ENCODE measurements at regions not wholly inside any gene's neighbourhood (a gene's known extent, or its start where the extent isn't known, plus 50 kb on each side); places are given as distances from the start of the nearest gene placed in this dataset.

DNA sequence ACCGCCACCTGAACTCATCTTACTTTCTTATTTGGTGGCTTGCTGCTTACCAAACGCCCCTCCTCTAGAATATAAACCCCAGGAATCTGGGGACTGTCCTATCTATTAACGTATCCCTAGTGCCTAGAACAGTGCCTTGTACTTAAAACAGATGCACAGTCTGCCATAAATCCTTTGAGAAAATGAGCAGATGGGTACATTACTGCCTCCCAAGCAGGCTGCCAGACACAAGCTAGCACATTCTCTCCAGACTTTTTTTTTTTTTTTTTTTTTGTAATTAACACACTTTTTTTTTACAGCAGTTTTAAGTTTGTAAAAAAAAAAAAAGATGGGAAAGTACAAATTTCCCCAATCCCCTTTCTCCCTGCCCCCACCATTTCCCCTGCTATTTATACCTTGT is 57.3 kb upstream of the RPL38 start:
- no peak overlapping the region for H3K4me3 ChIP-seq (replicated peaks; ENCODE audit: low read depth, low read length)
- TF ChIP-seq, protein P1, sequence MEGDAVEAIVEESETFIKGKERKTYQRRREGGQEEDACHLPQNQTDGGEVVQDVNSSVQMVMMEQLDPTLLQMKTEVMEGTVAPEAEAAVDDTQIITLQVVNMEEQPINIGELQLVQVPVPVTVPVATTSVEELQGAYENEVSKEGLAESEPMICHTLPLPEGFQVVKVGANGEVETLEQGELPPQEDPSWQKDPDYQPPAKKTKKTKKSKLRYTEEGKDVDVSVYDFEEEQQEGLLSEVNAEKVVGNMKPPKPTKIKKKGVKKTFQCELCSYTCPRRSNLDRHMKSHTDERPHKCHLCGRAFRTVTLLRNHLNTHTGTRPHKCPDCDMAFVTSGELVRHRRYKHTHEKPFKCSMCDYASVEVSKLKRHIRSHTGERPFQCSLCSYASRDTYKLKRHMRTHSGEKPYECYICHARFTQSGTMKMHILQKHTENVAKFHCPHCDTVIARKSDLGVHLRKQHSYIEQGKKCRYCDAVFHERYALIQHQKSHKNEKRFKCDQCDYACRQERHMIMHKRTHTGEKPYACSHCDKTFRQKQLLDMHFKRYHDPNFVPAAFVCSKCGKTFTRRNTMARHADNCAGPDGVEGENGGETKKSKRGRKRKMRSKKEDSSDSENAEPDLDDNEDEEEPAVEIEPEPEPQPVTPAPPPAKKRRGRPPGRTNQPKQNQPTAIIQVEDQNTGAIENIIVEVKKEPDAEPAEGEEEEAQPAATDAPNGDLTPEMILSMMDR (IDR thresholded peaks at IDR 0.05; ENCODE audit: low read depth, low read length, missing control alignments): no peak
- no peak for DNase-seq (ENCODE audit: extremely low read depth, low read depth)

- TF ChIP-seq, protein P1 (IDR thresholded peaks at IDR 0.05; ENCODE audit: low read depth, low read length, missing control alignments): no peak
- no peak for DNase-seq (ENCODE audit: extremely low read depth, low read depth)
These were observed 56.2 kb upstream of the RPL38 start for GRCh38 chr17:74147056-74147835.

GRCh38 chr17:74147966-74148365 is 55.5 kb upstream of the RPL38 start:
- DNase-seq (ENCODE audit: extremely low read depth, low read depth): no peak
- no peak overlapping the region for H3K4me3 ChIP-seq (replicated peaks; ENCODE audit: low read depth, low read length)
- TF ChIP-seq, protein P1 (IDR thresholded peaks at IDR 0.05; ENCODE audit: low read depth, low read length, missing control alignments): no peak

More at GRCh38 chr17:74147056-74147835, 56.2 kb upstream of the RPL38 start:
- H3K4me3 ChIP-seq (replicated peaks; ENCODE audit: low read depth, low read length): no peak overlapping the region

GRCh38 chr17:74148446-74148845 is 55.0 kb upstream of the RPL38 start:
- DNase-seq (ENCODE audit: extremely low read depth, low read depth): no peak
- TF ChIP-seq, protein P1 (IDR thresholded peaks at IDR 0.05; ENCODE audit: low read depth, low read length, missing control alignments): no peak
- no peak overlapping the region for H3K4me3 ChIP-seq (replicated peaks; ENCODE audit: low read depth, low read length)

GRCh38 chr17:74148901-74149596 is 54.4 kb upstream of the RPL38 start:
- TF ChIP-seq, protein P1 (IDR thresholded peaks at IDR 0.05; ENCODE audit: low read depth, low read length, missing control alignments): no peak
- H3K4me3 ChIP-seq (replicated peaks; ENCODE audit: low read depth, low read length): no peak overlapping the region
- DNase-seq (ENCODE audit: extremely low read depth, low read depth): no peak

GRCh38 chr17:74149597-74150427 is 53.7 kb upstream of the RPL38 start:
- no peak overlapping the region for H3K4me3 ChIP-seq (replicated peaks; ENCODE audit: low read depth, low read length)
- TF ChIP-seq, protein P1 (IDR thresholded peaks at IDR 0.05; ENCODE audit: low read depth, low read length, missing control alignments): no peak
- no peak for DNase-seq (ENCODE audit: extremely low read depth, low read depth)
